Panc1 (cell line): ENCODE measurements at regions not wholly inside any gene's neighbourhood (a gene's known extent, or its start where the extent isn't known, plus 50 kb on each side); places are given as distances from the start of the nearest gene placed in this dataset.

ENCODE experiments used
- ATAC-seq: fragments of 200-7000 bp; cut with Tn5 transposase; 2 replicates; pipeline ENCODE4 v1.9.1; 2020; ENCODE audit warnings: mild to moderate bottlenecking, moderate library complexity
- BruUV-seq: library from RNA; stranded (reverse); fragments of 400-500 nt; replicated peaks from 2 replicates; lab custom pipeline; 2021; lab: Mats Ljungman, UMichigan
- CTCF ChIA-PET: fragments of 300-600 bp; sonication (Branson Sonifier 250); formaldehyde crosslinking; loops from one replicate; lab custom pipeline; 2022; ENCODE audit warnings: antibody characterized with exemption; lab: Charles Lee
- POLR2A ChIA-PET: fragments of 300-600 bp; sonication (Branson Sonifier 250); formaldehyde crosslinking; loops from one replicate; lab custom pipeline; 2022; ENCODE audit warnings: antibody characterized with exemption; lab: Charles Lee
- DNase-seq: peaks from one replicate; pipeline ENCODE4 v3.0.0-alpha.2; 2010; ENCODE audit warnings: low read depth, low spot score
- H3K27ac ChIP-seq: 2 replicates; pipeline ENCODE4 v1.5.1; 2011; ENCODE audit warnings: mild to moderate bottlenecking, low read length, inconsistent platforms
- H3K27me3 ChIP-seq: fragments of 200-500 bp; sonication (Bioruptor generic); 2 replicates; pipeline ENCODE4 v1.6.0; 2014; ENCODE audit warnings: low read length, inconsistent platforms; ENCODE audit not compliant: control insufficient read depth, insufficient read depth
- H3K36me3 ChIP-seq: fragments of 200-500 bp; sonication (Bioruptor generic); 2 replicates; pipeline ENCODE4 v1.5.1; 2014; ENCODE audit warnings: inconsistent platforms, mild to moderate bottlenecking, low read length, moderate library complexity; ENCODE audit not compliant: control insufficient read depth, insufficient read depth
- H3K4me1 ChIP-seq: 2 replicates; pipeline ENCODE4 v1.5.1; 2011; ENCODE audit warnings: inconsistent platforms, mild to moderate bottlenecking, low read length, moderate library complexity; ENCODE audit not compliant: control insufficient read depth, insufficient read depth
- H3K4me3 ChIP-seq, 2 experiments: 2 replicates each; pipeline ENCODE4 v1.5.1; 2011 to 2012; ENCODE audit warnings: low read depth in 2 of 2, low read length in 2 of 2, mild to moderate bottlenecking in 2 of 2, inconsistent platforms in 1 of 2, moderate library complexity in 1 of 2
- H3K9me3 ChIP-seq: fragments of 200-500 bp; sonication (Bioruptor generic); 2 replicates; pipeline ENCODE4 v1.5.1; 2014; ENCODE audit warnings: low read depth, mild to moderate bottlenecking, inconsistent platforms, low read length, moderate library complexity; ENCODE audit not compliant: control insufficient read depth, insufficient read depth
- CTCF ChIP-seq: fragments of 450-650 bp; IDR thresholded peaks from 2 replicates; pipeline ENCODE4 v1.5.1; 2017; ENCODE audit warnings: mild to moderate bottlenecking
- POLR2AphosphoS5 ChIP-seq: IDR thresholded peaks from 2 replicates; pipeline ENCODE4 v1.6.1; 2012; ENCODE audit warnings: mild to moderate bottlenecking, low read depth, low read length, moderate library complexity
- SIN3A ChIP-seq: IDR thresholded peaks from 2 replicates; pipeline ENCODE4 v1.6.1; 2012; ENCODE audit warnings: low read depth, mild to moderate bottlenecking, low read length, moderate library complexity, borderline replicate concordance; ENCODE audit not compliant: insufficient read depth
- TCF7L2 ChIP-seq: IDR thresholded peaks from 2 replicates; pipeline ENCODE4 v1.6.1; 2011; ENCODE audit warnings: mild to moderate bottlenecking, low read depth, low read length, inconsistent platforms
- in situ Hi-C: cut with HindIII; loops from 2 replicates; pipeline ENCODE4 v1.10.0; 2016; ENCODE audit warnings: low sequenced_read_pairs, low pct_unique_long_range_greater_than_20kb
- intact Hi-C: fragments of 100-400 bp; cut with micrococcal nuclease; formaldehyde crosslinking; loops from one replicate; pipeline ENCODE4 v1.10.0; 2022; ENCODE audit not compliant: unreplicated experiment
- TF ChIP-seq, protein P1 (sequence below), 2 experiments: IDR thresholded peaks; 2 replicates each; pipeline ENCODE4 v1.6.1; 2011 to 2012; ENCODE audit warnings: low read depth in 2 of 2, control low read depth in 1 of 2, low read length in 1 of 2, mild to moderate bottlenecking in 1 of 2, moderate library complexity in 1 of 2; ENCODE audit not compliant: insufficient read depth in 1 of 2

GRCh38 chr7:67696124-67696523 lies 699.5 kb downstream of the TYW1 start:
- no TSS peak for BruUV-seq
- TF ChIP-seq SIN3A: no peak
- TF ChIP-seq, protein P1, sequence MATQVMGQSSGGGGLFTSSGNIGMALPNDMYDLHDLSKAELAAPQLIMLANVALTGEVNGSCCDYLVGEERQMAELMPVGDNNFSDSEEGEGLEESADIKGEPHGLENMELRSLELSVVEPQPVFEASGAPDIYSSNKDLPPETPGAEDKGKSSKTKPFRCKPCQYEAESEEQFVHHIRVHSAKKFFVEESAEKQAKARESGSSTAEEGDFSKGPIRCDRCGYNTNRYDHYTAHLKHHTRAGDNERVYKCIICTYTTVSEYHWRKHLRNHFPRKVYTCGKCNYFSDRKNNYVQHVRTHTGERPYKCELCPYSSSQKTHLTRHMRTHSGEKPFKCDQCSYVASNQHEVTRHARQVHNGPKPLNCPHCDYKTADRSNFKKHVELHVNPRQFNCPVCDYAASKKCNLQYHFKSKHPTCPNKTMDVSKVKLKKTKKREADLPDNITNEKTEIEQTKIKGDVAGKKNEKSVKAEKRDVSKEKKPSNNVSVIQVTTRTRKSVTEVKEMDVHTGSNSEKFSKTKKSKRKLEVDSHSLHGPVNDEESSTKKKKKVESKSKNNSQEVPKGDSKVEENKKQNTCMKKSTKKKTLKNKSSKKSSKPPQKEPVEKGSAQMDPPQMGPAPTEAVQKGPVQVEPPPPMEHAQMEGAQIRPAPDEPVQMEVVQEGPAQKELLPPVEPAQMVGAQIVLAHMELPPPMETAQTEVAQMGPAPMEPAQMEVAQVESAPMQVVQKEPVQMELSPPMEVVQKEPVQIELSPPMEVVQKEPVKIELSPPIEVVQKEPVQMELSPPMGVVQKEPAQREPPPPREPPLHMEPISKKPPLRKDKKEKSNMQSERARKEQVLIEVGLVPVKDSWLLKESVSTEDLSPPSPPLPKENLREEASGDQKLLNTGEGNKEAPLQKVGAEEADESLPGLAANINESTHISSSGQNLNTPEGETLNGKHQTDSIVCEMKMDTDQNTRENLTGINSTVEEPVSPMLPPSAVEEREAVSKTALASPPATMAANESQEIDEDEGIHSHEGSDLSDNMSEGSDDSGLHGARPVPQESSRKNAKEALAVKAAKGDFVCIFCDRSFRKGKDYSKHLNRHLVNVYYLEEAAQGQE (IDR thresholded peaks at IDR 0.05; ENCODE audit: insufficient read depth in 1 of 2, low read depth in 2 of 2, low read length in 1 of 2): no peak
- TF ChIP-seq TCF7L2: no peak
- TF ChIP-seq CTCF: no peak
- no peak for TF ChIP-seq POLR2AphosphoS5
- no peak overlapping the region for H3K4me3 ChIP-seq
- DNase-seq (no peak), ATAC-seq (no peak)
- intact Hi-C loops (no loop called here), in situ Hi-C loops (no loop called here)
- ChIA-PET CTCF (no interaction called here), POLR2A (interaction anchor here (0.7 kb wide), 1 partner anchor 222 kb away, joined by 4 read pairs; no protein-coding TSS in a partner anchor)
- no peaks in the 10 kb centered on the region for H3K27me3 ChIP-seq
- H3K36me3 ChIP-seq: no peaks in the 10 kb centered on the region
- H3K27ac ChIP-seq: no peak overlapping the region
- no peaks in the 10 kb centered on the region for H3K9me3 ChIP-seq
- H3K4me1 ChIP-seq: no peaks in the 10 kb centered on the region

DNA sequence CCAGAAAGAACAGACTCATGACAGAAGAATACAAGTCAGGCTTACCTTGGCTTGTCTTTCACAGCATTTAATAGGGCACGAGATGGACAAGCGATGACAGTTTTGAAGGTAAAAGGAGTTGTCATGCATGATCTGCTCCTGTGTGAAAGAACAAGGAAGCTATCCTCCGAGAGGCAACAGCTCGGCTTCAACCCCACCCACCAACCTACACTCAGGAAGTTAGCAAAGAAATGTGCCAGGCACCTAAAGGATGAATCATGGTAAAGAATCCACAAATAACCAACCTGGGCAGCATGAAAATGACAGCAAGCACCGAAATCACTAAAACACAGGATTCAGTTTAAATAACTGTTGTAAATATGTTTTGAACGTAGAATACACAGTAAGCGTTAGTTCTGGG lies 700.2 kb downstream of the TYW1 start:
- Histone ChIP-seq H3K4me1 (no peaks in the 10 kb centered on the region), H3K27me3 (no peaks in the 10 kb centered on the region), H3K36me3 (no peaks in the 10 kb centered on the region), H3K27ac (no peak overlapping the region), H3K9me3 (no peaks in the 10 kb centered on the region), H3K4me3 (no peak overlapping the region)
- intact Hi-C loops (no loop called here), in situ Hi-C loops (no loop called here)
- no peak for ATAC-seq
- ChIA-PET CTCF (no interaction called here), POLR2A (no interaction called here)
- TF ChIP-seq, protein P1 (IDR thresholded peaks at IDR 0.05; ENCODE audit: insufficient read depth in 1 of 2, low read depth in 2 of 2, low read length in 1 of 2): no peak
- TF ChIP-seq POLR2AphosphoS5: no peak
- TF ChIP-seq TCF7L2: no peak
- TF ChIP-seq CTCF: no peak
- TF ChIP-seq SIN3A: no peak
- BruUV-seq: no TSS peak
- DNase-seq: no peak
